Gastrocnemius medialis (tissue), 4 donors: ENCODE measurements at regions not wholly inside any gene's neighbourhood (a gene's known extent, or its start where the extent isn't known, plus 50 kb on each side); places are given as distances from the start of the nearest gene placed in this dataset.

Experiments used
- POLR2A ChIP-seq, 2 donors: fragments of 450-650 bp; IDR thresholded peaks; one replicate each; pipeline ENCODE4 v1.6.1; 2017; ENCODE audit warnings: antibody characterized with exemption in 2 of 2, mild to moderate bottlenecking in 2 of 2, moderate library complexity in 2 of 2
- TF ChIP-seq, protein P1 (sequence below), 5 experiments: fragments of 450-650 bp in 3 of 5; fragments of 200-600 bp in 2 of 5; sonication (generic) in 2 of 5; IDR thresholded peaks in 4 of 5; conservative IDR thresholded peaks in 1 of 5; 1 replicate in 4 of 5; 2 replicates in 1 of 5; pipeline ENCODE4 v1.5.1; 2016 to 2019; ENCODE audit warnings: antibody characterized with exemption in 5 of 5, mild to moderate bottlenecking in 3 of 5, moderate library complexity in 3 of 5

DNA sequence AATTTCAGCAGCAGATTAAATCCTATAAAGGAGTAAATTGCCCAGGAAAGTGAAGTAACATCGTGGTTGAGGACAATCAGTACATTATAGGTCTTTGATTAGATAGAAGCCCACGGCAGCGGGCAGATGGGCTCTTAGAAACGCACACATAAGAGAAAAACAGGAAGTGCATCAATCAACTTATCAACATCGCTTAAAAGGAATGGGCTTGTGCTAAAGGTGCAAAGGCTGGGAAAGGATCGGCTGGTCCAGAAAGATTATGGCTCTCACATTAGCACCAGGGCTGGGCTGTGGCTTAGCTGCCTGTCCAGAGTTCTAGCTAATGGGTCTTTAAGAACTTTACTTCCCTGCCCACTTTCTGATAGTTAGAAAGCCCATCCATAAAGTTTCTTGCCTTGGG is 292.0 kb upstream of the TNRC6C start:
- TF ChIP-seq, protein P1, sequence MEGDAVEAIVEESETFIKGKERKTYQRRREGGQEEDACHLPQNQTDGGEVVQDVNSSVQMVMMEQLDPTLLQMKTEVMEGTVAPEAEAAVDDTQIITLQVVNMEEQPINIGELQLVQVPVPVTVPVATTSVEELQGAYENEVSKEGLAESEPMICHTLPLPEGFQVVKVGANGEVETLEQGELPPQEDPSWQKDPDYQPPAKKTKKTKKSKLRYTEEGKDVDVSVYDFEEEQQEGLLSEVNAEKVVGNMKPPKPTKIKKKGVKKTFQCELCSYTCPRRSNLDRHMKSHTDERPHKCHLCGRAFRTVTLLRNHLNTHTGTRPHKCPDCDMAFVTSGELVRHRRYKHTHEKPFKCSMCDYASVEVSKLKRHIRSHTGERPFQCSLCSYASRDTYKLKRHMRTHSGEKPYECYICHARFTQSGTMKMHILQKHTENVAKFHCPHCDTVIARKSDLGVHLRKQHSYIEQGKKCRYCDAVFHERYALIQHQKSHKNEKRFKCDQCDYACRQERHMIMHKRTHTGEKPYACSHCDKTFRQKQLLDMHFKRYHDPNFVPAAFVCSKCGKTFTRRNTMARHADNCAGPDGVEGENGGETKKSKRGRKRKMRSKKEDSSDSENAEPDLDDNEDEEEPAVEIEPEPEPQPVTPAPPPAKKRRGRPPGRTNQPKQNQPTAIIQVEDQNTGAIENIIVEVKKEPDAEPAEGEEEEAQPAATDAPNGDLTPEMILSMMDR (IDR thresholded peaks at IDR 0.05 in 4 of 5, conservative IDR thresholded peaks at IDR 0.05 in 1 of 5): no peak
- TF ChIP-seq POLR2A (IDR thresholded peaks at IDR 0.05): no peak
